WTC11 (cell line): ENCODE measurements at regions not wholly inside any gene's neighbourhood (a gene's known extent, or its start where the extent isn't known, plus 50 kb on each side); places are given as distances from the start of the nearest gene placed in this dataset.

ENCODE experiments used
- NR3C1 ChIP-seq: sonication (generic); formaldehyde crosslinking; conservative IDR thresholded peaks from 2 replicates; pipeline ENCODE4 v1.8.1; 2023; ENCODE audit warnings: low read depth, mild to moderate bottlenecking, missing genetic modification reagents
- TF ChIP-seq, protein P1 (sequence below): sonication (generic); formaldehyde crosslinking; IDR thresholded peaks from 2 replicates; pipeline ENCODE4 v1.8.0; 2022; ENCODE audit warnings: mild to moderate bottlenecking, missing genetic modification reagents
- TF ChIP-seq, protein P2 (sequence below): fragments of 200-600 bp; IDR thresholded peaks from 2 replicates; pipeline ENCODE4 v1.8.0; 2022; ENCODE audit warnings: antibody characterized with exemption
- TF ChIP-seq, protein P3 (sequence below): sonication (generic); formaldehyde crosslinking; IDR thresholded peaks from 2 replicates; pipeline ENCODE4 v1.8.1; 2023; ENCODE audit warnings: mild to moderate bottlenecking, missing genetic modification reagents, moderate library complexity

DNA sequence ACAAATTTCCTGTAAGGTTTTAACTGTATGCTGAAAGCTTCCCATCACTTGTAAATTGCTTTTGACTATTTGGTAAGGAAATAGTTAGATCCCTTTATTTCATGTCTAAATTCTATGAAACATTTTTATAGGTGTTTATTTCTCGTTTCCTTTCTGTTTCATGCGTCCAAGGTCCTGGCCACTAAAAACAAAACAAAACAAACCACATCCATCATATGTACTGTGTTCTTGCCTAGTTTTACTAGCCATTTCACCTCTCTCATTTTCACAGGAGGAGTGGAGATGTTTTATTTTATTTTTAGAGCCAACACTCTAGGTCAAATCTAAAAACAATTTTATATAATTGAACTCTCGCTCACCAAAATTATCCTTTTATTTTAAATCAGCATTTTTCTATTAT, 375.2 kb upstream of the CTSO start:
- TF ChIP-seq, protein P1, sequence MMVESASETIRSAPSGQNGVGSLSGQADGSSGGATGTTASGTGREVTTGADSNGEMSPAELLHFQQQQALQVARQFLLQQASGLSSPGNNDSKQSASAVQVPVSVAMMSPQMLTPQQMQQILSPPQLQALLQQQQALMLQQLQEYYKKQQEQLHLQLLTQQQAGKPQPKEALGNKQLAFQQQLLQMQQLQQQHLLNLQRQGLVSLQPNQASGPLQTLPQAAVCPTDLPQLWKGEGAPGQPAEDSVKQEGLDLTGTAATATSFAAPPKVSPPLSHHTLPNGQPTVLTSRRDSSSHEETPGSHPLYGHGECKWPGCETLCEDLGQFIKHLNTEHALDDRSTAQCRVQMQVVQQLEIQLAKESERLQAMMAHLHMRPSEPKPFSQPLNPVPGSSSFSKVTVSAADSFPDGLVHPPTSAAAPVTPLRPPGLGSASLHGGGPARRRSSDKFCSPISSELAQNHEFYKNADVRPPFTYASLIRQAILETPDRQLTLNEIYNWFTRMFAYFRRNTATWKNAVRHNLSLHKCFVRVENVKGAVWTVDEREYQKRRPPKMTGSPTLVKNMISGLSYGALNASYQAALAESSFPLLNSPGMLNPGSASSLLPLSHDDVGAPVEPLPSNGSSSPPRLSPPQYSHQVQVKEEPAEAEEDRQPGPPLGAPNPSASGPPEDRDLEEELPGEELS = no peak
- TF ChIP-seq, protein P2, sequence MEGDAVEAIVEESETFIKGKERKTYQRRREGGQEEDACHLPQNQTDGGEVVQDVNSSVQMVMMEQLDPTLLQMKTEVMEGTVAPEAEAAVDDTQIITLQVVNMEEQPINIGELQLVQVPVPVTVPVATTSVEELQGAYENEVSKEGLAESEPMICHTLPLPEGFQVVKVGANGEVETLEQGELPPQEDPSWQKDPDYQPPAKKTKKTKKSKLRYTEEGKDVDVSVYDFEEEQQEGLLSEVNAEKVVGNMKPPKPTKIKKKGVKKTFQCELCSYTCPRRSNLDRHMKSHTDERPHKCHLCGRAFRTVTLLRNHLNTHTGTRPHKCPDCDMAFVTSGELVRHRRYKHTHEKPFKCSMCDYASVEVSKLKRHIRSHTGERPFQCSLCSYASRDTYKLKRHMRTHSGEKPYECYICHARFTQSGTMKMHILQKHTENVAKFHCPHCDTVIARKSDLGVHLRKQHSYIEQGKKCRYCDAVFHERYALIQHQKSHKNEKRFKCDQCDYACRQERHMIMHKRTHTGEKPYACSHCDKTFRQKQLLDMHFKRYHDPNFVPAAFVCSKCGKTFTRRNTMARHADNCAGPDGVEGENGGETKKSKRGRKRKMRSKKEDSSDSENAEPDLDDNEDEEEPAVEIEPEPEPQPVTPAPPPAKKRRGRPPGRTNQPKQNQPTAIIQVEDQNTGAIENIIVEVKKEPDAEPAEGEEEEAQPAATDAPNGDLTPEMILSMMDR = no peak
- TF ChIP-seq, protein P3, sequence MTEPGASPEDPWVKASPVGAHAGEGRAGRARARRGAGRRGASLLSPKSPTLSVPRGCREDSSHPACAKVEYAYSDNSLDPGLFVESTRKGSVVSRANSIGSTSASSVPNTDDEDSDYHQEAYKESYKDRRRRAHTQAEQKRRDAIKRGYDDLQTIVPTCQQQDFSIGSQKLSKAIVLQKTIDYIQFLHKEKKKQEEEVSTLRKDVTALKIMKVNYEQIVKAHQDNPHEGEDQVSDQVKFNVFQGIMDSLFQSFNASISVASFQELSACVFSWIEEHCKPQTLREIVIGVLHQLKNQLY (CRISPR knock-in tag) = no peak
- TF ChIP-seq NR3C1 (CRISPR knock-in tag) = no peak
